Loucy (cell line): ENCODE measurements at regions not wholly inside any gene's neighbourhood (a gene's known extent, or its start where the extent isn't known, plus 50 kb on each side); places are given as distances from the start of the nearest gene placed in this dataset.

Source experiments
- H2AFZ ChIP-seq: fragments of 200-600 bp; sonication (generic); 2 replicates; pipeline ENCODE4 v1.6.0; 2016; ENCODE audit warnings: antibody characterized with exemption, mild to moderate bottlenecking, low read length, moderate library complexity
- H3F3A ChIP-seq: fragments of 200-600 bp; 2 replicates; pipeline ENCODE4 v1.6.0; 2016; ENCODE audit warnings: antibody characterized with exemption, low read depth, mild to moderate bottlenecking
- H3K27me3 ChIP-seq: fragments of 200-600 bp; sonication (generic); 2 replicates; pipeline ENCODE4 v1.6.1; 2014; ENCODE audit warnings: low read length, mild to moderate bottlenecking; ENCODE audit not compliant: insufficient read depth, poor library complexity, severe bottlenecking
- H3K36me3 ChIP-seq: fragments of 200-600 bp; sonication (generic); 2 replicates; pipeline ENCODE4 v1.6.1; 2016; ENCODE audit warnings: low read length; ENCODE audit not compliant: insufficient read depth
- H3K4me1 ChIP-seq: fragments of 200-600 bp; sonication (generic); 2 replicates; pipeline ENCODE4 v1.5.1; 2014; ENCODE audit warnings: low read length, mild to moderate bottlenecking; ENCODE audit not compliant: insufficient read depth, poor library complexity, severe bottlenecking
- H3K4me2 ChIP-seq: fragments of 200-600 bp; sonication (generic); 2 replicates; pipeline ENCODE4 v1.6.0; 2014; ENCODE audit warnings: antibody characterized with exemption, low read length, low read depth, mild to moderate bottlenecking; ENCODE audit not compliant: poor library complexity, severe bottlenecking
- H3K4me3 ChIP-seq: fragments of 200-600 bp; sonication (generic); 2 replicates; pipeline ENCODE4 v1.5.1; 2014; ENCODE audit warnings: low read length, mild to moderate bottlenecking, mixed read lengths; ENCODE audit not compliant: poor library complexity, severe bottlenecking
- H3K79me2 ChIP-seq: fragments of 200-600 bp; sonication (generic); 2 replicates; pipeline ENCODE4 v1.6.1; 2014; ENCODE audit warnings: low read length; ENCODE audit not compliant: insufficient read depth
- H3K9ac ChIP-seq: fragments of 200-600 bp; sonication (generic); 2 replicates; pipeline ENCODE4 v1.6.0; 2014; ENCODE audit warnings: mild to moderate bottlenecking, low read depth, low read length, moderate library complexity; ENCODE audit not compliant: poor library complexity, severe bottlenecking
- H3K9me2 ChIP-seq: fragments of 200-600 bp; sonication (generic); replicated peaks from 2 replicates; pipeline ENCODE4 v1.6.1; 2016; ENCODE audit warnings: low read depth, low read length, mixed read lengths
- H3K9me3 ChIP-seq: fragments of 200-600 bp; sonication (generic); 2 replicates; pipeline ENCODE4 v1.6.1; 2014; ENCODE audit warnings: mild to moderate bottlenecking, antibody characterized with exemption, low read length, low read depth; ENCODE audit not compliant: insufficient read depth
- H4K20me1 ChIP-seq: fragments of 200-600 bp; sonication (generic); 2 replicates; pipeline ENCODE4 v1.6.0; 2014; ENCODE audit warnings: antibody characterized with exemption, low read length, mild to moderate bottlenecking; ENCODE audit not compliant: insufficient read depth, poor library complexity, severe bottlenecking
- CTCF ChIP-seq: fragments of 200-600 bp; sonication (generic); conservative IDR thresholded peaks from 2 replicates; pipeline ENCODE4 v1.5.1; 2014; ENCODE audit warnings: mild to moderate bottlenecking, antibody characterized with exemption, low read length
- EZH2phosphoT487 ChIP-seq: fragments of 200-600 bp; IDR thresholded peaks from 2 replicates; pipeline ENCODE4 v1.6.1; 2018; ENCODE audit warnings: antibody characterized with exemption, mild to moderate bottlenecking, moderate library complexity, borderline replicate concordance

GRCh38 chr12:39072658-39073057 is 167.3 kb upstream of the CPNE8 start:
- H3K4me1 ChIP-seq = no peaks in the 10 kb centered on the region

GRCh38 chr12:39071611-39072010 is 166.2 kb upstream of the CPNE8 start:
- Histone ChIP-seq H3K36me3 (no peaks in the 10 kb centered on the region), H3K79me2 (no peaks in the 10 kb centered on the region), H2AFZ (no peak overlapping the region), H3K9me3 (no peaks in the 10 kb centered on the region), H3K9ac (no peak overlapping the region), H3K4me3 (no peak overlapping the region), H3K4me1 (no peaks in the 10 kb centered on the region), H3K27me3 (no peaks in the 10 kb centered on the region), H4K20me1 (no peaks in the 10 kb centered on the region), H3F3A (no peaks in the 10 kb centered on the region), H3K4me2 (no peak overlapping the region), H3K9me2 (no peaks in the 10 kb centered on the region)
- TF ChIP-seq CTCF (no peak), EZH2phosphoT487 (no peak)

More at GRCh38 chr12:39072658-39073057, 167.3 kb upstream of the CPNE8 start:
- Histone ChIP-seq H3K9me3 (no peaks in the 10 kb centered on the region), H3F3A (no peaks in the 10 kb centered on the region), H3K79me2 (no peaks in the 10 kb centered on the region), H4K20me1 (no peaks in the 10 kb centered on the region), H3K9me2 (no peaks in the 10 kb centered on the region), H2AFZ (no peak overlapping the region), H3K36me3 (no peaks in the 10 kb centered on the region), H3K27me3 (no peaks in the 10 kb centered on the region), H3K4me3 (no peak overlapping the region), H3K9ac (no peak overlapping the region), H3K4me2 (no peak overlapping the region)
- TF ChIP-seq CTCF (no peak), EZH2phosphoT487 (no peak)

GRCh38 chr12:39070775-39071174 is 165.4 kb upstream of the CPNE8 start:
- Histone ChIP-seq H3K36me3 (no peaks in the 10 kb centered on the region), H2AFZ (no peak overlapping the region), H3K27me3 (no peaks in the 10 kb centered on the region), H3K4me1 (no peaks in the 10 kb centered on the region), H3K79me2 (no peaks in the 10 kb centered on the region), H3K9ac (no peak overlapping the region), H3K4me3 (no peak overlapping the region), H4K20me1 (no peaks in the 10 kb centered on the region), H3K9me3 (no peaks in the 10 kb centered on the region), H3K9me2 (no peaks in the 10 kb centered on the region), H3F3A (no peaks in the 10 kb centered on the region), H3K4me2 (no peak overlapping the region)
- TF ChIP-seq CTCF = no peak
- no peak for TF ChIP-seq EZH2phosphoT487
